GM18868 (cell line): ENCODE measurements at regions not wholly inside any gene's neighbourhood (a gene's known extent, or its start where the extent isn't known, plus 50 kb on each side); places are given as distances from the start of the nearest gene placed in this dataset.

Experiments used
- ATAC-seq: cut with Tn5 transposase; IDR thresholded peaks from one replicate; pipeline ENCODE4 v1.9.1; 2021; ENCODE audit warnings: mild to moderate bottlenecking, moderate library complexity; ENCODE audit not compliant: unreplicated experiment

- ATAC-seq, result no peak
Measured at GRCh38 chr2:144163592-144163991, 356.3 kb downstream of the ZEB2 start.

- peak; percentile 81 for ATAC-seq
Measured at GRCh38 chr2:144162652-144163051, 357.3 kb downstream of the ZEB2 start.

GRCh38 chr2:144161061-144161460 is 358.9 kb downstream of the ZEB2 start:
- ATAC-seq, result no peak

- no peak for ATAC-seq
Measured at GRCh38 chr2:144159240-144159639, 360.7 kb downstream of the ZEB2 start.

- no peak for ATAC-seq
Measured at GRCh38 chr2:144158096-144158495, 361.8 kb downstream of the ZEB2 start.

- ATAC-seq, result peak; percentile 53
Measured at GRCh38 chr2:144156736-144157640, 362.9 kb downstream of the ZEB2 start.

GRCh38 chr2:144154205-144154604 is 365.7 kb downstream of the ZEB2 start:
- ATAC-seq, result no peak

GRCh38 chr2:144152817-144153271 is 367.1 kb downstream of the ZEB2 start:
- peak; percentile 81 for ATAC-seq

GRCh38 chr2:144151851-144152250 is 368.1 kb downstream of the ZEB2 start:
- no peak for ATAC-seq

GRCh38 chr2:144151405-144151804 is 368.5 kb downstream of the ZEB2 start:
- ATAC-seq, result no peak

- no peak for ATAC-seq
Measured at GRCh38 chr2:144147356-144147755, 372.6 kb downstream of the ZEB2 start.

GRCh38 chr2:144146876-144147275 is 373.0 kb downstream of the ZEB2 start:
- no peak for ATAC-seq

- ATAC-seq, result no peak
Measured at GRCh38 chr2:144146076-144146475, 373.8 kb downstream of the ZEB2 start.

- ATAC-seq, result no peak
Measured at GRCh38 chr2:144143294-144144151, 376.4 kb downstream of the ZEB2 start.

- ATAC-seq, result no peak
Measured at GRCh38 chr2:144140891-144141290, 379.0 kb downstream of the ZEB2 start.

- ATAC-seq, result no peak
Measured at GRCh38 chr2:144137705-144138428, 382.1 kb downstream of the ZEB2 start.

GRCh38 chr2:144137272-144137671 is 382.6 kb downstream of the ZEB2 start:
- ATAC-seq, result no peak

GRCh38 chr2:144136297-144137010 is 383.5 kb downstream of the ZEB2 start:
- ATAC-seq, result no peak

GRCh38 chr2:144133936-144134665 is 385.8 kb downstream of the ZEB2 start:
- peak; percentile 86 for ATAC-seq

- ATAC-seq, result no peak
Measured at GRCh38 chr2:144132357-144132756, 387.6 kb downstream of the ZEB2 start.
